ENCODE measurements at regions not wholly inside any gene's neighbourhood (a gene's known extent, or its start where the extent isn't known, plus 50 kb on each side); places are given as distances from the start of the nearest gene placed in this dataset.

- WGBS (ENCODE audit: low lambda C conversion rate, missing lambda C conversion rate): 39% methylated on average over 6 of the region's 6 CpGs
Measured at GRCh38 chr4:60034361-60034760, 1165.8 kb upstream of the ADGRL3 start.

GRCh38 chr4:60039908-60040307 lies 1160.2 kb upstream of the ADGRL3 start:
- Histone ChIP-seq H4K20me1 (ENCODE audit: insufficient read depth, poor library complexity, severe bottlenecking) (no peaks in the 10 kb centered on the region), H3K4me1 (ENCODE audit: insufficient read depth) (no peaks in the 10 kb centered on the region), H3K79me2 (no peaks in the 10 kb centered on the region), H3K27ac (no peak overlapping the region), H3K27me3 (no peaks in the 10 kb centered on the region), H3K9me3 (ENCODE audit: low read depth) (no peaks in the 10 kb centered on the region), H3K9me2 (replicated peaks; ENCODE audit: insufficient read depth) (no peaks in the 10 kb centered on the region), H3K36me3 (replicated peaks; ENCODE audit: insufficient read depth, low read depth) (no peaks in the 10 kb centered on the region), H3K4me3 (no peak overlapping the region), H2AFZ (no peak overlapping the region), H3K4me2 (no peak overlapping the region)
- DNase-seq (ENCODE audit: low spot score): no peak
- 72% methylated on average over 2 of the region's 2 CpGs for WGBS (ENCODE audit: low lambda C conversion rate, missing lambda C conversion rate)
- TF ChIP-seq EZH2phosphoT487 (IDR thresholded peaks at IDR 0.05; ENCODE audit: low read depth, severe bottlenecking, unreplicated experiment): no peak
- TF ChIP-seq EZH2 (IDR thresholded peaks at IDR 0.05; ENCODE audit: borderline replicate concordance): no peak
- TF ChIP-seq CTCF (IDR thresholded peaks at IDR 0.05; ENCODE audit: poor library complexity): no peak

More at GRCh38 chr4:60034361-60034760, 1165.8 kb upstream of the ADGRL3 start:
- Histone ChIP-seq H3K27ac (no peak overlapping the region), H4K20me1 (ENCODE audit: insufficient read depth, poor library complexity, severe bottlenecking) (no peaks in the 10 kb centered on the region), H2AFZ (peak overlapping the region; percentile 51), H3K9me3 (ENCODE audit: low read depth) (no peaks in the 10 kb centered on the region), H3K27me3 (no peaks in the 10 kb centered on the region), H3K79me2 (no peaks in the 10 kb centered on the region), H3K36me3 (replicated peaks; ENCODE audit: insufficient read depth, low read depth) (no peaks in the 10 kb centered on the region), H3K9me2 (replicated peaks; ENCODE audit: insufficient read depth) (peaks cover 6% of the 10 kb centered on the region), H3K4me1 (ENCODE audit: insufficient read depth) (no peaks in the 10 kb centered on the region), H3K4me2 (peak overlapping the region; percentile 36), H3K4me3 (no peak overlapping the region)
- no peak for DNase-seq (ENCODE audit: low spot score)
- no peak for TF ChIP-seq CTCF (IDR thresholded peaks at IDR 0.05; ENCODE audit: poor library complexity)
- TF ChIP-seq EZH2 (IDR thresholded peaks at IDR 0.05; ENCODE audit: borderline replicate concordance): no peak
- TF ChIP-seq EZH2phosphoT487 (IDR thresholded peaks at IDR 0.05; ENCODE audit: low read depth, severe bottlenecking, unreplicated experiment): no peak

- no peaks in the 10 kb centered on the region for H4K20me1 ChIP-seq (ENCODE audit: insufficient read depth, poor library complexity, severe bottlenecking)
- H3K9me2 ChIP-seq (replicated peaks; ENCODE audit: insufficient read depth): no peaks in the 10 kb centered on the region
- no peaks in the 10 kb centered on the region for H3K4me1 ChIP-seq (ENCODE audit: insufficient read depth)
- no peak overlapping the region for H3K27ac ChIP-seq
- no peaks in the 10 kb centered on the region for H3K36me3 ChIP-seq (replicated peaks; ENCODE audit: insufficient read depth, low read depth)
- 96% methylated on average over 10 of the region's 15 CpGs for WGBS (ENCODE audit: low lambda C conversion rate, missing lambda C conversion rate)
- H3K4me2 ChIP-seq: no peak overlapping the region
- no peak for DNase-seq (ENCODE audit: low spot score)
- H3K79me2 ChIP-seq: no peaks in the 10 kb centered on the region
- no peaks in the 10 kb centered on the region for H3K9me3 ChIP-seq (ENCODE audit: low read depth)
- H3K27me3 ChIP-seq: no peaks in the 10 kb centered on the region
- no peak overlapping the region for H2AFZ ChIP-seq
- no peak for TF ChIP-seq EZH2 (IDR thresholded peaks at IDR 0.05; ENCODE audit: borderline replicate concordance)
- no peak for TF ChIP-seq CTCF (IDR thresholded peaks at IDR 0.05; ENCODE audit: poor library complexity)
- TF ChIP-seq EZH2phosphoT487 (IDR thresholded peaks at IDR 0.05; ENCODE audit: low read depth, severe bottlenecking, unreplicated experiment): no peak
- H3K4me3 ChIP-seq: no peak overlapping the region
Measured at GRCh38 chr4:60042231-60042652, 1157.9 kb upstream of the ADGRL3 start.

GRCh38 chr4:60042941-60043340 lies 1157.2 kb upstream of the ADGRL3 start:
- DNase-seq (ENCODE audit: low spot score): no peak
- Histone ChIP-seq H2AFZ (no peak overlapping the region), H3K4me2 (no peak overlapping the region), H3K79me2 (no peaks in the 10 kb centered on the region), H3K9me2 (replicated peaks; ENCODE audit: insufficient read depth) (no peaks in the 10 kb centered on the region), H3K4me1 (ENCODE audit: insufficient read depth) (no peaks in the 10 kb centered on the region), H4K20me1 (ENCODE audit: insufficient read depth, poor library complexity, severe bottlenecking) (no peaks in the 10 kb centered on the region), H3K27ac (no peak overlapping the region), H3K4me3 (no peak overlapping the region), H3K36me3 (replicated peaks; ENCODE audit: insufficient read depth, low read depth) (no peaks in the 10 kb centered on the region), H3K9me3 (ENCODE audit: low read depth) (no peaks in the 10 kb centered on the region), H3K27me3 (no peaks in the 10 kb centered on the region)
- 48% methylated on average over 2 of the region's 2 CpGs for WGBS (ENCODE audit: low lambda C conversion rate, missing lambda C conversion rate)
- TF ChIP-seq EZH2phosphoT487 (IDR thresholded peaks at IDR 0.05; ENCODE audit: low read depth, severe bottlenecking, unreplicated experiment): no peak
- TF ChIP-seq EZH2 (IDR thresholded peaks at IDR 0.05; ENCODE audit: borderline replicate concordance): no peak
- TF ChIP-seq CTCF (IDR thresholded peaks at IDR 0.05; ENCODE audit: poor library complexity): no peak

Data from hepatocyte (in vitro differentiated cells).